ENCODE measurements at regions not wholly inside any gene's neighbourhood (a gene's known extent, or its start where the extent isn't known, plus 50 kb on each side); places are given as distances from the start of the nearest gene placed in this dataset.
"Not testable (repeated sequence)": the region's sequence is repeated elsewhere in the genome, so short reads cannot be mapped to it uniquely, and the experiment has no call there.

- no peak overlapping the region for H3K4me3 ChIP-seq (ENCODE audit: low read depth, low read length)
- TF ChIP-seq CTCF (IDR thresholded peaks at IDR 0.05; ENCODE audit: low read depth, low read length, missing control alignments), result no peak
- in situ Hi-C loops (cut with HindIII; ENCODE audit: low sequenced_read_pairs), result no loop called here
- no peak for DNase-seq (ENCODE audit: low read depth)
Measured at GRCh38 chr5:32903613-32904012, 192.5 kb downstream of the NPR3 start.

DNA sequence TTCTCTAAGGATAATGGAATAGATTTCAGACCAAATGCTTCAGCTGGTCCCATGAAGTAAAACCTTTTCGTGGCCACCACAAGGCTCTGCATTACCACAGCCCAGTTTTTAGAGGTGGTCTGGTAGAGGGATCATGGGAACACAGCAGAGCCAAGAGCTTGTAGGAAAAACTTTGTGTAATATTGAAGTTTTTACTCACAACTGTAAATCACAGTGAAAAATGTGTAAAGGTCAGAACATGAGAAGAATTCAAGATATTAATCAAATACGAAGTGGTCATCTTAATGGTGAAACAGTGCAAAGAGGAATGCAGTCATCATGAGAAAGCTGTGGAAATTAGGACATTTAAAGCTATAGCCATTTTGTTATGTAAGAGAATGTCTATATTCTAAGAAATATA is 197.5 kb downstream of the NPR3 start:
- DNase-seq (ENCODE audit: low read depth), result no peak
- H3K4me3 ChIP-seq (ENCODE audit: low read depth, low read length), result no peak overlapping the region
- no peak for TF ChIP-seq CTCF (IDR thresholded peaks at IDR 0.05; ENCODE audit: low read depth, low read length, missing control alignments)
- in situ Hi-C loops (cut with HindIII; ENCODE audit: low sequenced_read_pairs), result no loop called here

DNA sequence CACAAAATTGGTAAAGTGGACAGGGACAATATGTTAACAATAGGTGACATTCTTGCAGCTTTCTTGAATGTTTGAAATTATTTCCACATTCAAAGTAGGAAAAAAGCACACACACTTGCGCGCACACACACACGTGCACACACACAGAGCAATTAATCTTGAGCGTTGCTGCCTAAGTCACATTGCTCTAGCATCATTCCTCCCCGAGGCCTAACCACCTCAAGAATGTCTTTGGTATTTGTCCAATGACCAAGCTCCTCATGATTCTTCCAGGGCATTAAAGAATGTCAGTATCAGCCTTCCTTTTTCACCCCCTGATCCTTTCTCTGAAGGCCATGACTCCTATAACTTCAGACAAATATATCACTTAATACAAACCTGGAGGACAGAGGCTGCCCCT is 198.1 kb downstream of the NPR3 start:
- in situ Hi-C loops (cut with HindIII; ENCODE audit: low sequenced_read_pairs), result no loop called here
- H3K4me3 ChIP-seq (ENCODE audit: low read depth, low read length), result no peak overlapping the region
- peak; percentile 18 for DNase-seq (ENCODE audit: low read depth)
- no peak for TF ChIP-seq CTCF (IDR thresholded peaks at IDR 0.05; ENCODE audit: low read depth, low read length, missing control alignments)

- in situ Hi-C loops (cut with HindIII; ENCODE audit: low sequenced_read_pairs), result no loop called here
- peak; percentile 12 for DNase-seq (ENCODE audit: low read depth)
- TF ChIP-seq CTCF (IDR thresholded peaks at IDR 0.05; ENCODE audit: low read depth, low read length, missing control alignments), result peak; percentile 61
- no peak overlapping the region for H3K4me3 ChIP-seq (ENCODE audit: low read depth, low read length)
Measured at GRCh38 chr5:32916648-32917047, 205.5 kb downstream of the NPR3 start.

DNA sequence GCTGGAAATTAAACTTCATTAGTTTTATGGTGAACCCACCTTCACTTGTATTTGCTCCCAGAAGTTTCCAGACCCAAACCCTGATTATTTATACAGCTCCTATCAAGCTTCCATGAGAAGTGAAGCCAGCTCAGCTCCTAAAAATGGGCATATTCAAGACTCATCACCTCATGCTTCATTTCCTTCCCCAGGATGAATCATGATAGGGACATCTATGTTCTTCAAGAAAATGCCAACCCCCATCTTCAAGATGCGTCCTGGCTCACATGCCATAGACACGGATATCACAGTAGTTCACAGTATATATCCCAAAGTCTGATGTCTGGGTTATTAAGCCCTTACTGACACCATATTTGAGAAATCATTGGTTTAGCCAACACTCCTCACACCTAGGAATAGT is 217.6 kb downstream of the NPR3 start:
- in situ Hi-C loops (cut with HindIII; ENCODE audit: low sequenced_read_pairs), result no loop called here
- no peak for TF ChIP-seq CTCF (IDR thresholded peaks at IDR 0.05; ENCODE audit: low read depth, low read length, missing control alignments)
- DNase-seq (ENCODE audit: low read depth), result no peak
- no peak overlapping the region for H3K4me3 ChIP-seq (ENCODE audit: low read depth, low read length)

DNA sequence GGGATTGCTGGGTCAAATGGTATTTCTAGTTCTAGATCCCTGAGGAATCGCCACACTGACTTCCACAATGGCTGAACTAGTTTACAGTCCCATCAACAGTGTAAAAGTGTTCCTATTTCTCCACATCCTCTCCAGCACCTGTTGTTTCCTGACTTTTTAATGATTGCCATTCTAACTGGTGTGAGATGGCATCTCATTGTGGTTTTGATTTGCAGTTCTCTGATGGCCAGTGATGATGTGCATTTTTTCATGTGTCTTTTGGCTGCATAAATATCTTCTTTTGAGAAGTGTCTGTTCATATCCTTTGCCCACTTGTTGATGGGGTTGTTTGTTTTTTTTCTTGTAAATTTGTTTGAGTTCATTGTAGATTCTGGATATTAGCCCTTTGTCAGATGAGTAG is 220.3 kb downstream of the NPR3 start:
- DNase-seq (ENCODE audit: low read depth); in situ Hi-C loops (cut with HindIII; ENCODE audit: low sequenced_read_pairs): not testable (repeated sequence)

GRCh38 chr5:32932241-32932935 is 221.3 kb downstream of the NPR3 start:
- TF ChIP-seq CTCF (IDR thresholded peaks at IDR 0.05; ENCODE audit: low read depth, low read length, missing control alignments), result no peak
- in situ Hi-C loops (cut with HindIII; ENCODE audit: low sequenced_read_pairs), result no loop called here
- no peak for DNase-seq (ENCODE audit: low read depth)
- no peak overlapping the region for H3K4me3 ChIP-seq (ENCODE audit: low read depth, low read length)

More for the DNA sequence above, 220.3 kb downstream of the NPR3 start:
- not testable (repeated sequence) for H3K4me3 ChIP-seq (ENCODE audit: low read depth, low read length)

Data from astrocyte of the cerebellum (primary cell).